Neural progenitor cell (in vitro differentiated cells): ENCODE measurements at regions not wholly inside any gene's neighbourhood (a gene's known extent, or its start where the extent isn't known, plus 50 kb on each side); places are given as distances from the start of the nearest gene placed in this dataset.

Experiments
- DNase-seq: peaks from one replicate; pipeline ENCODE4 v3.0.0-alpha.2; 2016; ENCODE audit warnings: low spot score
- H2AFZ ChIP-seq: fragments of 200-600 bp; sonication (generic); replicated peaks from 2 replicates; pipeline ENCODE4 v1.6.1; 2016; ENCODE audit warnings: antibody characterized with exemption
- H3F3A ChIP-seq: fragments of 200-600 bp; sonication (generic); 2 replicates; pipeline ENCODE4 v1.6.1; 2016; ENCODE audit warnings: antibody characterized with exemption, low read depth
- H3K27ac ChIP-seq: fragments of 200-600 bp; sonication (generic); 2 replicates; pipeline ENCODE4 v1.5.1; 2016; ENCODE audit warnings: mild to moderate bottlenecking
- H3K27me3 ChIP-seq: fragments of 200-600 bp; sonication (generic); 2 replicates; pipeline ENCODE4 v1.6.1; 2016; ENCODE audit warnings: mild to moderate bottlenecking, moderate library complexity
- H3K36me3 ChIP-seq: fragments of 200-600 bp; sonication (generic); 2 replicates; pipeline ENCODE4 v1.5.1; 2016
- H3K4me1 ChIP-seq: fragments of 200-600 bp; sonication (generic); 2 replicates; pipeline ENCODE4 v1.6.1; 2016; ENCODE audit warnings: mixed run types
- H3K4me2 ChIP-seq: fragments of 200-600 bp; sonication (generic); 2 replicates; pipeline ENCODE4 v1.6.1; 2016
- H3K4me3 ChIP-seq: fragments of 200-600 bp; sonication (generic); 2 replicates; pipeline ENCODE4 v1.5.1; 2016
- H3K79me2 ChIP-seq: fragments of 200-600 bp; sonication (generic); 2 replicates; pipeline ENCODE4 v1.6.1; 2016; ENCODE audit warnings: low read depth
- H3K9ac ChIP-seq: fragments of 200-600 bp; sonication (generic); 2 replicates; pipeline ENCODE4 v1.6.1; 2016
- H3K9me3 ChIP-seq: fragments of 200-600 bp; sonication (generic); 2 replicates; pipeline ENCODE4 v1.5.1; 2016; ENCODE audit warnings: low read depth
- H4K20me1 ChIP-seq: fragments of 200-600 bp; sonication (generic); 2 replicates; pipeline ENCODE4 v1.6.1; 2016; ENCODE audit warnings: low read depth
- H3K27ac Mint-ChIP-seq: 3 replicates; pipeline ENCODE4 v1.8.0; 2021; ENCODE audit warnings: mixed read lengths
- H3K27me3 Mint-ChIP-seq: 2 replicates; pipeline ENCODE4 v1.8.0; 2022; ENCODE audit warnings: low read depth, mild to moderate bottlenecking, inconsistent platforms, moderate library complexity, mixed read lengths; ENCODE audit not compliant: insufficient read depth
- H3K36me3 Mint-ChIP-seq: 3 replicates; pipeline ENCODE4 v1.8.0; 2021; ENCODE audit warnings: mixed read lengths
- H3K4me1 Mint-ChIP-seq: 3 replicates; pipeline ENCODE4 v1.8.0; 2021; ENCODE audit warnings: mixed read lengths
- H3K4me3 Mint-ChIP-seq: 3 replicates; pipeline ENCODE4 v1.8.0; 2021; ENCODE audit warnings: mild to moderate bottlenecking, moderate library complexity, mixed read lengths
- H3K9me3 Mint-ChIP-seq: 3 replicates; pipeline ENCODE4 v1.8.0; 2020; ENCODE audit warnings: mixed read lengths
- EZH2 ChIP-seq: fragments of 200-600 bp; sonication (generic); IDR thresholded peaks from 2 replicates; pipeline ENCODE4 v1.6.1; 2017; ENCODE audit warnings: antibody characterized with exemption, mild to moderate bottlenecking, moderate library complexity
- EZH2phosphoT487 ChIP-seq: fragments of 200-600 bp; sonication (generic); IDR thresholded peaks from 2 replicates; pipeline ENCODE4 v1.6.1; 2017; ENCODE audit warnings: antibody characterized with exemption
- TF ChIP-seq, protein P1 (sequence below): fragments of 200-600 bp; sonication (generic); IDR thresholded peaks from 2 replicates; pipeline ENCODE4 v1.5.1; 2017; ENCODE audit warnings: antibody characterized with exemption, mild to moderate bottlenecking

DNA sequence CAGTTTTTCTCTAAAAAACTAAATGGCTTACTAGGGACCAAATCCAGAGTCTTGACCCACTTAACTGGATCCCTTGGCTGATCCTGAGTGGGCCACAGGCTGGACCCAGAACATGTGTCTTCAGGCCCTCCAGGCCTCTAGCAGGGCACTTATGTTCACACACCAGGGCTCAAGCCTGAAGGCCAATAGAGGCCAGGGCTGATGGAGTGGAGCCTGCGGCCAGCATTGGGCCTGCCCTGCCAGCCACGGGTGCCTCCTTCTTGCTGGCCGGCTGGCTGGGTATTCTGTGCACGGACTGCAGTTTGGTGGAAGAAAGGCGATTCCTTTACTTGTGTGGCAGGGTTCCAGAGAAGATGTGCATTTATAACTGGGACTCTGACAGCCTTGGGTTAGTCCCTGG, 103.0 kb upstream of the ZNF32 start:
- H3K4me3 ChIP-seq, result no peak overlapping the region
- no peak overlapping the region for H3K27ac ChIP-seq
- no peak for DNase-seq
- H3F3A ChIP-seq, result no peaks in the 10 kb centered on the region
- no peak overlapping the region for H2AFZ ChIP-seq
- no peaks in the 10 kb centered on the region for H3K27me3 ChIP-seq
- Mint-ChIP-seq H3K27me3 (peaks cover 4% of the 10 kb centered on the region), H3K4me1 (peaks cover 5% of the 10 kb centered on the region), H3K27ac (no peak overlapping the region), H3K9me3 (no peaks in the 10 kb centered on the region), H3K36me3 (no peaks in the 10 kb centered on the region), H3K4me3 (no peak overlapping the region)
- no peaks in the 10 kb centered on the region for H3K4me1 ChIP-seq
- H3K9ac ChIP-seq, result no peak overlapping the region
- TF ChIP-seq EZH2, result no peak
- TF ChIP-seq EZH2phosphoT487, result no peak
- TF ChIP-seq, protein P1, sequence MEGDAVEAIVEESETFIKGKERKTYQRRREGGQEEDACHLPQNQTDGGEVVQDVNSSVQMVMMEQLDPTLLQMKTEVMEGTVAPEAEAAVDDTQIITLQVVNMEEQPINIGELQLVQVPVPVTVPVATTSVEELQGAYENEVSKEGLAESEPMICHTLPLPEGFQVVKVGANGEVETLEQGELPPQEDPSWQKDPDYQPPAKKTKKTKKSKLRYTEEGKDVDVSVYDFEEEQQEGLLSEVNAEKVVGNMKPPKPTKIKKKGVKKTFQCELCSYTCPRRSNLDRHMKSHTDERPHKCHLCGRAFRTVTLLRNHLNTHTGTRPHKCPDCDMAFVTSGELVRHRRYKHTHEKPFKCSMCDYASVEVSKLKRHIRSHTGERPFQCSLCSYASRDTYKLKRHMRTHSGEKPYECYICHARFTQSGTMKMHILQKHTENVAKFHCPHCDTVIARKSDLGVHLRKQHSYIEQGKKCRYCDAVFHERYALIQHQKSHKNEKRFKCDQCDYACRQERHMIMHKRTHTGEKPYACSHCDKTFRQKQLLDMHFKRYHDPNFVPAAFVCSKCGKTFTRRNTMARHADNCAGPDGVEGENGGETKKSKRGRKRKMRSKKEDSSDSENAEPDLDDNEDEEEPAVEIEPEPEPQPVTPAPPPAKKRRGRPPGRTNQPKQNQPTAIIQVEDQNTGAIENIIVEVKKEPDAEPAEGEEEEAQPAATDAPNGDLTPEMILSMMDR, result no peak
- no peaks in the 10 kb centered on the region for H3K79me2 ChIP-seq
- H3K4me2 ChIP-seq, result no peak overlapping the region
- no peaks in the 10 kb centered on the region for H3K9me3 ChIP-seq
- no peaks in the 10 kb centered on the region for H3K36me3 ChIP-seq
- H4K20me1 ChIP-seq, result no peaks in the 10 kb centered on the region

DNA sequence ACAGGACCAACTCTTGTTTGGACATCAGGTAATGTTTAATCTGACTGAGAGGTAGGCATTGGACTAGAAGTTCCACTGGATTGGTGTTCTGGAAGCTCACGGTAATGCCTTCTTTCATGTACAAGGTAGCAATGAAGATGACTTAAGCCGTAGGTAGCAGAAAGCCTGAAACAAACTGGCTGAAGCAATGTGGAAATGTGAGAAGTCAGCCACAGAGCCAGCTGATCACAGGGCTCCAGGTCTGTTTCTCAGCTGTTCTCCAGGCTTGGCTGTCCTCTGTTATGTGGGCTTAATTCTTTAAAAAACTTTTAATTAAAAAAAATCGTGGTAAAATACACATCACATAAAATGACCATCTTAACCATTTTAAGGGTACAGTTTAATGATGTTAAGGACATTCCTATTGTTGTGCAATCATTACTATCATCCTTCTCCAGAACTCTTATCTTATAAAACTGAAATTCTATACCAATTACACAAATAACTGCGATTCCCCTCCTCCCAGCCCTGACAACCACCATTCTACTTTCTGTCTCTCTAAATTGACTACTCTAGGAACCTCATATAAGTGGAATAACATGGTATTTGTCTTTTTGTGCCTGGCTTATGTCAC, 101.4 kb upstream of the ZNF32 start:
- Mint-ChIP-seq H3K27ac (no peak overlapping the region), H3K9me3 (no peaks in the 10 kb centered on the region), H3K36me3 (no peaks in the 10 kb centered on the region), H3K27me3 (peaks cover 4% of the 10 kb centered on the region), H3K4me3 (no peak overlapping the region), H3K4me1 (no peaks in the 10 kb centered on the region)
- no peaks in the 10 kb centered on the region for H3K27me3 ChIP-seq
- H3K4me2 ChIP-seq, result no peak overlapping the region
- H2AFZ ChIP-seq, result no peak overlapping the region
- H4K20me1 ChIP-seq, result no peaks in the 10 kb centered on the region
- TF ChIP-seq, protein P1, result no peak
- TF ChIP-seq EZH2phosphoT487 (no peak), EZH2 (no peak)
- H3K4me3 ChIP-seq, result no peak overlapping the region
- no peaks in the 10 kb centered on the region for H3F3A ChIP-seq
- no peak for DNase-seq
- H3K9me3 ChIP-seq, result no peaks in the 10 kb centered on the region
- no peaks in the 10 kb centered on the region for H3K36me3 ChIP-seq
- no peaks in the 10 kb centered on the region for H3K4me1 ChIP-seq
- H3K79me2 ChIP-seq, result no peaks in the 10 kb centered on the region
- no peak overlapping the region for H3K27ac ChIP-seq
- H3K9ac ChIP-seq, result no peak overlapping the region

DNA sequence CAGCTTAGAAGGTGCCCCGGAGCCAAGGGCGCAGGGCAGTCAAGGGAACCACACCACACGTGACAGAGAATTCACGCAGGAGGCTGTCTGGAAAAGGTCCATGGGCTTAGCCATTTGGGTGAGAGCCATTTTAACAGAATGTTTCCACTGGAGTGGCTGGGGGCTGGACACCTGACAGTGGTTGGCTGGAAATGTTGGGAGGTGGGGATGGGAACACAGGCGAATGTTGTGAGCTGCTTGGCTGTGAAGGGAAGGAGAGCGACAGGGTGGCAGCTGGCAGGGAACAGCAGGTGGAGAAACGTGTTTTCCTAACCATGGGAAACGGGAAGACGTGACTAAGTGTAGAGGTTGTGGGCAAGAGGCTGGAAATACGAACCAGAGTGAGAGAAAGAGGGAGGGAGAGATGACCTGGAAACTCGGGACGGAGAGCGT, 100.5 kb upstream of the ZNF32 start:
- H3K4me3 Mint-ChIP-seq, result no peak overlapping the region
- H3K9ac ChIP-seq, result no peak overlapping the region
- no peaks in the 10 kb centered on the region for H3K27me3 ChIP-seq
- no peaks in the 10 kb centered on the region for H3K9me3 ChIP-seq
- H3K9me3 Mint-ChIP-seq, result no peaks in the 10 kb centered on the region
- H3K4me2 ChIP-seq, result no peak overlapping the region
- no peaks in the 10 kb centered on the region for H4K20me1 ChIP-seq
- H3K4me1 Mint-ChIP-seq, result no peaks in the 10 kb centered on the region
- no peak overlapping the region for H3K27ac ChIP-seq
- H3K4me3 ChIP-seq, result no peak overlapping the region
- H3K27me3 Mint-ChIP-seq, result peaks cover 4% of the 10 kb centered on the region
- no peaks in the 10 kb centered on the region for H3F3A ChIP-seq
- H3K79me2 ChIP-seq, result no peaks in the 10 kb centered on the region
- no peak overlapping the region for H3K27ac Mint-ChIP-seq
- no peak overlapping the region for H2AFZ ChIP-seq
- no peak for DNase-seq
- TF ChIP-seq EZH2phosphoT487 (no peak), EZH2 (no peak)
- TF ChIP-seq, protein P1, result no peak
- no peaks in the 10 kb centered on the region for H3K4me1 ChIP-seq
- no peaks in the 10 kb centered on the region for H3K36me3 ChIP-seq
- H3K36me3 Mint-ChIP-seq, result no peaks in the 10 kb centered on the region
